Activated T-cell treated with anti-CD3 and anti-CD28 coated beads, Interleukin-2, amount 50 U/mL, for 72 hours (primary cell): ENCODE measurements at regions not wholly inside any gene's neighbourhood (a gene's known extent, or its start where the extent isn't known, plus 50 kb on each side); places are given as distances from the start of the nearest gene placed in this dataset.
A peak's percentile ranks its signal among the peaks of the same experiment; 100 is the strongest.

ENCODE experiments used
- ATAC-seq, 2 donors: fragments of 150-1000 bp; cut with Tn5 transposase; replicated peaks in 1 of 2; 2 replicates each; pipeline ENCODE4 v1.10.0; 2021; ENCODE audit warnings: moderate library complexity in 2 of 2, mild to moderate bottlenecking in 1 of 2
- DNase-seq, 2 donors: peaks; one replicate each; pipeline ENCODE4 v3.0.0; 2021 to 2022; ENCODE audit warnings: mixed read lengths in 1 of 2
- H3K27ac Mint-ChIP-seq: one replicate; pipeline ENCODE4 v1.8.0; 2022; ENCODE audit warnings: mild to moderate bottlenecking, moderate library complexity, mixed read lengths
- H3K27me3 Mint-ChIP-seq: one replicate; pipeline ENCODE4 v1.8.0; 2022; ENCODE audit warnings: low read depth, mixed read lengths
- H3K36me3 Mint-ChIP-seq, 2 donors: one replicate each; pipeline ENCODE4 v1.8.0; 2022; ENCODE audit warnings: mixed read lengths in 2 of 2, mild to moderate bottlenecking in 1 of 2; ENCODE audit not compliant: insufficient read depth in 2 of 2
- H3K4me1 Mint-ChIP-seq: one replicate; pipeline ENCODE4 v1.8.0; 2022; ENCODE audit warnings: low read depth, mixed read lengths
- H3K4me3 Mint-ChIP-seq, 2 donors: one replicate each; pipeline ENCODE4 v1.8.0; 2022; ENCODE audit warnings: mild to moderate bottlenecking in 2 of 2, mixed read lengths in 2 of 2, moderate library complexity in 2 of 2
- H3K9me3 Mint-ChIP-seq, 2 donors: one replicate each; pipeline ENCODE4 v1.8.0; 2022; ENCODE audit warnings: mixed read lengths in 2 of 2

DNA sequence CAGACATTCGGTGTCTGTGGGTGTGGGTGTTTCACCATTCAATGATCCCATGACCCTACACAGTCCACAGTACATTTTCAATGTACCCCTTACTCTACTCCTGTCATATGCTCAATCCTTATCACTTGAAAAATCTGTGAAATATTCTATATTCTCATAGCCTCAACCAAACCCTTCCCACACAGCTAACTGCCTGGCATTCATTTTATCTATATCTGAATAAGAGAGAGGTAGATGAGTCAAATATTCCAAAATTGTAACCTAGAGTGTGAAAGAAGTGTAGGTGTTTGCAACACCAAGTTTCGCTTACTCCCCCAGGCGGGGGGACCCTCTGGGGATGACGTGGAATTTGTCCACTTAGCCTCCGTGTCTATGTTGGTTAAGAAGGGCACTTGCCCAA is 354.8 kb downstream of the ETS1 start:
- Mint-ChIP-seq H3K4me3 (peak overlapping the region; percentile 38 to 75), H3K27ac (peak overlapping the region; percentile 89), H3K36me3 (peaks cover 4 to 9% of the 10 kb centered on the region in 2 donors), H3K4me1 (peaks cover 71% of the 10 kb centered on the region), H3K9me3 (peaks cover 0 to 1% of the 10 kb centered on the region in 2 donors), H3K27me3 (no peaks in the 10 kb centered on the region)
- peak; percentile 73 for ATAC-seq
- DNase-seq: peak; percentile 76 to 82

DNA sequence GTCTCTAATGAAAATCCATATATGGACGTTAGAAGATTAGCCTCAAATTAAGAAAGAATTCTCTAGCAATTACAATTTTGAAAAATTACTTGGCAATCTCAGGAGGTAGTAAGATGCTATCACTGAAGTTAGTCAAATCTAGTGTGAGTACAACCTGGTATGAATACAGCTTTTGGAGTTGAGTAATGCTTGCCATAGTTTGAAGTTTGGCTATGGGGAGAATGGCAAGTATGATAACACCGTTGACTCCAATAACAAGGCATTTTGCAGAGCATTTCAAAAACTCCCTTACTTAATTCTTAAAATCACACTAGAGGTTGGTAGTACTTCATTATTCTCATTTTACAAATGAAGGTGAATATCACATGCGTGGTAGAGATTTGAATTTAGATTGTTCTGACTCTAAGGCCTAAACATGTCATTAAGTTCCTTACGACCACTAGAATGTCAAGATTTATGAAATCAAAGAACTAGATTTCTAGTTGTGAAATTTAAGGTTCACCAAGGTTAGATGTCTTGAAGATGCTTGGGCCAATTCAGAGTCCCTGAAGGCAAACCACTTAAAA is 355.4 kb downstream of the ETS1 start:
- Mint-ChIP-seq H3K4me1 (peaks cover 77% of the 10 kb centered on the region), H3K4me3 (peak overlapping the region; percentile 38 to 75)
- peak; percentile 67 to 72 for ATAC-seq

GRCh38 chr11:128227466-128227865 is 359.9 kb downstream of the ETS1 start:
- H3K36me3 Mint-ChIP-seq: peaks cover 3 to 9% of the 10 kb centered on the region in 2 donors
- ATAC-seq (peak; percentile 68 to 69), DNase-seq (peak in 1 of 2 donors; percentile 18)
- H3K27me3 Mint-ChIP-seq: no peaks in the 10 kb centered on the region
- peak overlapping the region; percentile 64 to 84 for H3K4me3 Mint-ChIP-seq
- peaks cover 78% of the 10 kb centered on the region for H3K4me1 Mint-ChIP-seq
- peak overlapping the region; percentile 90 for H3K27ac Mint-ChIP-seq
- H3K9me3 Mint-ChIP-seq: peaks cover 0 to 1% of the 10 kb centered on the region in 2 donors

More for the DNA sequence above, 355.4 kb downstream of the ETS1 start:
- H3K9me3 Mint-ChIP-seq: peaks cover 0 to 1% of the 10 kb centered on the region in 2 donors
- H3K36me3 Mint-ChIP-seq: peaks cover 4 to 9% of the 10 kb centered on the region in 2 donors
- DNase-seq: no peak
- no peaks in the 10 kb centered on the region for H3K27me3 Mint-ChIP-seq
- H3K27ac Mint-ChIP-seq: peak overlapping the region; percentile 89

- peak in 1 of 2 donors; percentile 36 for DNase-seq
- Mint-ChIP-seq H3K9me3 (peaks cover 0 to 1% of the 10 kb centered on the region in 2 donors), H3K36me3 (peaks cover 3 to 9% of the 10 kb centered on the region in 2 donors), H3K4me3 (peak overlapping the region; percentile 12 to 24), H3K4me1 (peaks cover 66% of the 10 kb centered on the region), H3K27me3 (no peaks in the 10 kb centered on the region), H3K27ac (peak overlapping the region; percentile 26)
- ATAC-seq: peak; percentile 29 to 45
These were observed 361.1 kb downstream of the ETS1 start for GRCh38 chr11:128226106-128226716.

GRCh38 chr11:128222245-128222884 is 365.0 kb downstream of the ETS1 start:
- no peak for ATAC-seq
- no peak for DNase-seq
- H3K9me3 Mint-ChIP-seq: no peaks in the 10 kb centered on the region
- no peak overlapping the region for H3K27ac Mint-ChIP-seq
- H3K27me3 Mint-ChIP-seq: no peaks in the 10 kb centered on the region
- H3K36me3 Mint-ChIP-seq: peaks cover 0 to 2% of the 10 kb centered on the region in 2 donors
- H3K4me1 Mint-ChIP-seq: peaks cover 37% of the 10 kb centered on the region
- no peak overlapping the region for H3K4me3 Mint-ChIP-seq

GRCh38 chr11:128219731-128220120 is 367.6 kb downstream of the ETS1 start:
- peaks cover under 1 to 2% of the 10 kb centered on the region in 2 donors for H3K9me3 Mint-ChIP-seq
- DNase-seq: no peak
- H3K4me3 Mint-ChIP-seq: no peak overlapping the region
- peaks cover 6% of the 10 kb centered on the region for H3K27me3 Mint-ChIP-seq
- peaks cover 0 to 2% of the 10 kb centered on the region in 2 donors for H3K36me3 Mint-ChIP-seq
- no peak overlapping the region for H3K27ac Mint-ChIP-seq
- ATAC-seq: no peak
- peaks cover 14% of the 10 kb centered on the region for H3K4me1 Mint-ChIP-seq

- no peak overlapping the region for H3K4me3 Mint-ChIP-seq
- ATAC-seq: no peak
- peaks cover 6% of the 10 kb centered on the region for H3K27me3 Mint-ChIP-seq
- H3K27ac Mint-ChIP-seq: no peak overlapping the region
- H3K36me3 Mint-ChIP-seq: peaks cover 2 to 10% of the 10 kb centered on the region in 2 donors
- H3K9me3 Mint-ChIP-seq: peaks cover 4 to 7% of the 10 kb centered on the region in 2 donors
- H3K4me1 Mint-ChIP-seq: peaks cover 5% of the 10 kb centered on the region
- no peak for DNase-seq
These were observed 371.2 kb downstream of the ETS1 start for GRCh38 chr11:128216198-128216597.

DNA sequence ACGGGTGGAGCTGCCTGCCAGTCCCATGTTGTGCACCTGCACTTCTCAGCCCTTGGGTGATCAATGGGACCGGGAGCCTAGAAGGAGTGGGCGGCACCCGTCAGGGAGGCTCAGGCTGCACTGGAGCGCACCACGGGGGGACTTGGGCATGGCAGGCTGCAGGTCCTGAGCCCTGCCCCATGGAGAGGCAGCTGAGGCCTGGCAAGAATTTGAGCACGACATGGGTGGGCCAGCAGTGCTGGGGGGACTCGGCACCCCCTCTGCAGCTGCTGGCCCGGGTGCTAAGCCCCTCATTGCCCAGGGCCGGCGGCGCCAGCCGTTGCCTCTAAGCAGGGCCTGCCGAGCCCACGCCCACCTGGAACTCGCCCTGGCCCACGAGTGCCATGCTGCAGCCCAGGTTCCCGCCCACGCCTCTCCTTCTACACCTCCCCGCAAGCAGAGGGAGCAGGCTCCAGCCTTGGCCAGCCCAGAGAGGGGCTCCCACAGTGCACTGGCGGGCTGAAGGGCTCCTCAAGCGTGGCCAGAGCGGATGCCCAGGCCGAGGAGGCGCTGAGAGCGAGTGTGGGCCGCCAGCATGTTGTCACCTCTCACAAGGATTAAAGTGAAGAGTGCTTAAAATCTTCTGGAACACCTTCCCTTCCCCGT is 372.0 kb downstream of the ETS1 start:
- ATAC-seq: no peak
- H3K36me3 Mint-ChIP-seq: peaks cover 2 to 10% of the 10 kb centered on the region in 2 donors
- no peak overlapping the region for H3K4me3 Mint-ChIP-seq
- DNase-seq: no peak
- peaks cover 6% of the 10 kb centered on the region for H3K27me3 Mint-ChIP-seq
- H3K9me3 Mint-ChIP-seq: peaks cover 4 to 7% of the 10 kb centered on the region in 2 donors
- H3K4me1 Mint-ChIP-seq: peaks cover 12% of the 10 kb centered on the region
- no peak overlapping the region for H3K27ac Mint-ChIP-seq

GRCh38 chr11:128214263-128214662 is 373.1 kb downstream of the ETS1 start:
- H3K27ac Mint-ChIP-seq: no peak overlapping the region
- H3K4me3 Mint-ChIP-seq: no peak overlapping the region
- peaks cover 13% of the 10 kb centered on the region for H3K4me1 Mint-ChIP-seq
- DNase-seq (no peak), ATAC-seq (no peak)
- H3K36me3 Mint-ChIP-seq: peaks cover 2 to 10% of the 10 kb centered on the region in 2 donors
- H3K9me3 Mint-ChIP-seq: peaks cover 4 to 7% of the 10 kb centered on the region in 2 donors
- peaks cover 6% of the 10 kb centered on the region for H3K27me3 Mint-ChIP-seq

DNA sequence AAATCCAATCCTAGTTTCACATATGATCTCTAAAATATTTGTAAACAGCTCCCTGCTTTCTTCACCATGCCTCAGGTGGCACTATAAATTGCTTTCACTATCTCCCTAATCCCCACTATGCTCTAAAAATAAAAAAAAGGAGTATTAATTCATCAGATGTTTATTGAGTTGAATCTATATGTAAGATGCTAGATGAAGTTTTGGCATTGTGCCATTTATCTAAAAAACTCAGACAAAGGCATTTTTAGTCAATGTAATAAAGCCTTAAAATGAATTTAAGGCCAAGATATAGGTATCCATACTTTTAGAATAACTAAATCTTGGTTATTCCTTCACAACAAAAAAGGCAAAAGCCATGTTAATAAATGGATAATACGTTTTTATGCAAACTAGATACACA is 373.9 kb downstream of the ETS1 start:
- Mint-ChIP-seq H3K4me3 (no peak overlapping the region), H3K4me1 (peaks cover 17% of the 10 kb centered on the region), H3K27me3 (peaks cover 6% of the 10 kb centered on the region), H3K9me3 (peaks cover 4 to 7% of the 10 kb centered on the region in 2 donors), H3K36me3 (peaks cover 2 to 10% of the 10 kb centered on the region in 2 donors), H3K27ac (no peak overlapping the region)
- DNase-seq (no peak), ATAC-seq (no peak)

GRCh38 chr11:128212324-128212723 is 375.0 kb downstream of the ETS1 start:
- no peak for DNase-seq
- Mint-ChIP-seq H3K4me3 (no peak overlapping the region), H3K27me3 (peaks cover 6% of the 10 kb centered on the region), H3K4me1 (peaks cover 26% of the 10 kb centered on the region), H3K27ac (no peak overlapping the region), H3K36me3 (peaks cover 6 to 10% of the 10 kb centered on the region in 2 donors), H3K9me3 (peaks cover 4 to 11% of the 10 kb centered on the region in 2 donors)
- no peak for ATAC-seq

- H3K4me3 Mint-ChIP-seq: no peak overlapping the region
- no peak for DNase-seq
- ATAC-seq: peak; percentile 49 to 61
These were observed 377.0 kb downstream of the ETS1 start for GRCh38 chr11:128210148-128210940.

More at GRCh38 chr11:128210148-128210940, 377.0 kb downstream of the ETS1 start:
- H3K4me1 Mint-ChIP-seq: peaks cover 35% of the 10 kb centered on the region
- H3K36me3 Mint-ChIP-seq: peaks cover 10 to 15% of the 10 kb centered on the region in 2 donors
- H3K27me3 Mint-ChIP-seq: no peaks in the 10 kb centered on the region
- H3K27ac Mint-ChIP-seq: no peak overlapping the region
- peaks cover 10 to 14% of the 10 kb centered on the region in 2 donors for H3K9me3 Mint-ChIP-seq
